Peyer's patch (tissue), 4 donors: ENCODE measurements at regions not wholly inside any gene's neighbourhood (a gene's known extent, or its start where the extent isn't known, plus 50 kb on each side); places are given as distances from the start of the nearest gene placed in this dataset.

Experiments
- POLR2A ChIP-seq, 2 donors: fragments of 450-650 bp; IDR thresholded peaks; one replicate each; pipeline ENCODE4 v1.5.1; 2017; ENCODE audit warnings: antibody characterized with exemption in 2 of 2, mild to moderate bottlenecking in 2 of 2, moderate library complexity in 2 of 2
- TF ChIP-seq, protein P1 (sequence below), 6 experiments: fragments of 450-650 bp in 4 of 6; fragments of 200-600 bp in 2 of 6; sonication (generic) in 1 of 6; IDR thresholded peaks; one replicate each; pipeline ENCODE4 v1.5.1; 2017 to 2019; ENCODE audit warnings: antibody characterized with exemption in 6 of 6, mild to moderate bottlenecking in 3 of 6, moderate library complexity in 1 of 6

DNA sequence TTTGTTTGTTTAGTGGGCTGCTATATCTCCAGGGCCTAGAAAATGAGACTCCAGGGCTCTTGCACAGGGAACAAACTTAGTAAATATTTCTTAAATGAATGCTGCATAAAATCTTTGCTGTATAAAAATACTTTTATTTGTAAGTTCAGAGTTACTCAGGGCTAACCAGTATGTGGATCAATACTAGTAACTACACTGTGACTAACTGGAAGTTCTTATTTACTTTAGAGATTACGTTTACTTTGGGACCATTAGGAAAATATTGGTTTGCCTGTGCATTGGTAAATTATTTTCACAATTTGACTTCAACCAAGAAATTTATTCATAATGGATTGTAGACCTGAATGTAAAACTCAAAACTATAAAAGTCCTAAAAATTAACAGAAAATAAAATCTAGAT is 575.5 kb downstream of the RNF144A start:
- TF ChIP-seq, protein P1, sequence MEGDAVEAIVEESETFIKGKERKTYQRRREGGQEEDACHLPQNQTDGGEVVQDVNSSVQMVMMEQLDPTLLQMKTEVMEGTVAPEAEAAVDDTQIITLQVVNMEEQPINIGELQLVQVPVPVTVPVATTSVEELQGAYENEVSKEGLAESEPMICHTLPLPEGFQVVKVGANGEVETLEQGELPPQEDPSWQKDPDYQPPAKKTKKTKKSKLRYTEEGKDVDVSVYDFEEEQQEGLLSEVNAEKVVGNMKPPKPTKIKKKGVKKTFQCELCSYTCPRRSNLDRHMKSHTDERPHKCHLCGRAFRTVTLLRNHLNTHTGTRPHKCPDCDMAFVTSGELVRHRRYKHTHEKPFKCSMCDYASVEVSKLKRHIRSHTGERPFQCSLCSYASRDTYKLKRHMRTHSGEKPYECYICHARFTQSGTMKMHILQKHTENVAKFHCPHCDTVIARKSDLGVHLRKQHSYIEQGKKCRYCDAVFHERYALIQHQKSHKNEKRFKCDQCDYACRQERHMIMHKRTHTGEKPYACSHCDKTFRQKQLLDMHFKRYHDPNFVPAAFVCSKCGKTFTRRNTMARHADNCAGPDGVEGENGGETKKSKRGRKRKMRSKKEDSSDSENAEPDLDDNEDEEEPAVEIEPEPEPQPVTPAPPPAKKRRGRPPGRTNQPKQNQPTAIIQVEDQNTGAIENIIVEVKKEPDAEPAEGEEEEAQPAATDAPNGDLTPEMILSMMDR (IDR thresholded peaks at IDR 0.05): no peak
- no peak for TF ChIP-seq POLR2A (IDR thresholded peaks at IDR 0.05)
